ENCODE measurements at regions not wholly inside any gene's neighbourhood (a gene's known extent, or its start where the extent isn't known, plus 50 kb on each side); places are given as distances from the start of the nearest gene placed in this dataset.

DNA sequence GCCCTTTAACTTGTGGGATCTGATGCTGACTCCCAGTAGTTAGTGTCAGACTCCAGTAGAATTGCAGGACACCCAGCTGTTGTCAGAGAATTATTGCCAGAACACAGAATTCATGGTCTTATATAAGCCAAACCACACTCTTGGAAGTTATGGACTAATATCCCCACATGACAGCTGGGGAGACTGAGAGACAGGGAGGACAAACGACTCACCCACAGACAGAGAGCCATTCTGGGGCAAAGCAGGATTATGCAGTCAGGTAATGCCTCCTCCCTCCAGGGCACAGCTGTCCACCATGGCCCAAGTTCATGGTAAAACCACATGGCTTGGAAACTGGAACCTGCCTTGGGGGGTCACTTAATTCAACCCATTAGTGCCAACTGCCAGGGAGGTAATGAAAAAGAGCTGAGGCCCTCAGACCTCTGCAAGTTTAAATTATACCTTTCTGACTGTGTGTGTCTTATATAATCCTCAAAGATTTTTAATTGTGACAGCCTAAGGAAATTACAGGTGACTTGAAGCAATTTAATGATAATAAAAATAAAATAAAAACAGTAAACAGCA lies 299.5 kb downstream of the BUD13 start:
- no peak for DNase-seq (ENCODE audit: low spot score)

- DNase-seq (ENCODE audit: low spot score): no peak
These were observed 300.1 kb downstream of the BUD13 start for GRCh38 chr11:116472651-116473050.

DNA sequence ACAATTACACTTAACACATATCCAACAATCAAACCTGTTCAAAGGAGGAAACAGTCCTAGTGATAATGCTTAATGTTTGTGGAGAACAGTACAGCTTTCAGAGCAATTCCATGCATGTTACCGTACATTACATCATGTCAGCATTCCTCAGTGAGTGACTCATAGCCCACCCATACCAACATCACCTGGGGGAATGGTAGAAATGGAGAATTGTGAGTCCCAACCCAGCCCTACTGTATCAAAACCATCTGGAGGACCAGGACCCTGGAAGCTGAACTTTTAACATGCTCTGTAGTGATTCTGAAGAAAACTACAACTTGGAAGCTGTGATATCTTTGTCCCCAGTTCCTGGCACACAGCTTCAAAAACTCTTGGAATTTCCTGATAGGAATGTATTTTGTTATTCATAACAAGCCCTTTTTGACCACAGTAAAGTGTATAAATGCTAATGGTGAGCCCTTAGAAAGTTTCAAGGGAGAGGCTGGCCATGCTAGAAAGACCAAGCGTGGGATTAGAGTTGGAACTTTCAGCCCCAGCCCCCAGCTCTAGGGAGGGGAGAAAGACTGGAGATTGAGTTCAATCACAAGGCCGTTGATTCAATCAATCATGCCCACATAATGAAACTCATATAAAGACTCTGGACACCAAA lies 301.1 kb downstream of the BUD13 start:
- peak; percentile 63 for DNase-seq (ENCODE audit: low spot score)

- no peak for DNase-seq (ENCODE audit: low spot score)
These were observed 304.1 kb downstream of the BUD13 start for GRCh38 chr11:116468699-116469098.

DNA sequence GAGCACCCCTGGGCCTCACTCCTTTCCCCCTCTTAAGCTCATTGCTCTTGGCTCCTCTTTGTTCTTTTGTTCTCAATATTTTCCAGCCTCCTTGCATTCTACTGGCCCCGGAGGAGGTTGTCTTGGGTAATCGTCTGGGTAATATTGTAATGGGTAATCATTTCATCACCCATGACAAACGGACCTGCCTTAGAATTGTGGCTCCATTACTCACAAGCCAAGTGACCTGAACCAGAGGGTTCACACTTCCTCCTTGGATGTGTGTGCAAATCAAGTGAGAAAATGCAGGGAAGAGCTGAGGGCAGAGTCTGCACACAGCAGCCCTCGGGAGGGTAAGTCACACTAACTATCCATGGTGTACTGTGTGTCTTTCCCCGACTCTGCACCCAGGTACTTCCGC lies 305.0 kb downstream of the BUD13 start:
- DNase-seq (ENCODE audit: low spot score): no peak

GRCh38 chr11:116466801-116467200 lies 306.0 kb downstream of the BUD13 start:
- DNase-seq (ENCODE audit: low spot score): no peak

DNA sequence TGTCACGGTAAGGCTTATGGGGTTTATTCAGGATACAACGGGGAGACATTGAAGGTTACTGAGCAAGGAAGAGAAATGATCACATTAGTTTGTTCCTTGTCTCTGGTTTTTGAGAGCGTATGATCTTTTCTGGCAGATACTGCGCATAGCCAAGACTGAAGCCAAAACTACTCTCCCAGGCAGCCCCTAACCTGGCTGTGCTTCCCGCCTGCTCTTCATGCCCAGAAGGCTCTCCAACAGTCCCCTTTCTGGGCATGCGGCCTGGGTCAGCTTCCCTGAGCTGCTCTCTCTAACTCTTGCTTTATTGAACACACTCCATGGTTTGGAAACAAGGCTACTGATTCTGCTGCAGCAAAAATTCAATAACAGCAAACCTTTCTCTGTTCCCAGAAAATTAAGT lies 306.6 kb downstream of the BUD13 start:
- DNase-seq (ENCODE audit: low spot score): no peak

- no peak for DNase-seq (ENCODE audit: low spot score)
These were observed 307.7 kb downstream of the BUD13 start for GRCh38 chr11:116465056-116465455.

DNA sequence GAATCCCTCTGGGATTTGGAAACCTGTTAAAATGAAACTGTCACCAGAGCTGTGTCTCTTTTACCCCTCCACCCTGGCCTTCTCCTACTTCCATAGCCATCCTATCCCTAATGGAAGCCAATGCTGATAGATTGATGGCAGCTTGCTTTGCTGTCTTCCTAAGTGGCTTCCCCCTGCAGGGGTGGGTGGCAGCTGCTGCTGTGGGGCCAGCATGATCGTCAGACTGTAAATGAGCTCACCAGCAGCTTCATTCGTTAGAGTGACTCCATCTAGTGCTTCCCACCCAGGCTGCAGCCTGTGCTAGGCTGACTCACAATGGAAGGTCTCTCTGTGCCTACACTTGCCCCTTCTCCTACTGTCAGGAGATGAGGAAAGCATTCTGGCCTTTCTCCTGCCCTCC lies 311.0 kb downstream of the BUD13 start:
- no peak for DNase-seq (ENCODE audit: low spot score)

- peak; percentile 3 for DNase-seq (ENCODE audit: low spot score)
These were observed 312.4 kb downstream of the BUD13 start for GRCh38 chr11:116460156-116460920.

DNA sequence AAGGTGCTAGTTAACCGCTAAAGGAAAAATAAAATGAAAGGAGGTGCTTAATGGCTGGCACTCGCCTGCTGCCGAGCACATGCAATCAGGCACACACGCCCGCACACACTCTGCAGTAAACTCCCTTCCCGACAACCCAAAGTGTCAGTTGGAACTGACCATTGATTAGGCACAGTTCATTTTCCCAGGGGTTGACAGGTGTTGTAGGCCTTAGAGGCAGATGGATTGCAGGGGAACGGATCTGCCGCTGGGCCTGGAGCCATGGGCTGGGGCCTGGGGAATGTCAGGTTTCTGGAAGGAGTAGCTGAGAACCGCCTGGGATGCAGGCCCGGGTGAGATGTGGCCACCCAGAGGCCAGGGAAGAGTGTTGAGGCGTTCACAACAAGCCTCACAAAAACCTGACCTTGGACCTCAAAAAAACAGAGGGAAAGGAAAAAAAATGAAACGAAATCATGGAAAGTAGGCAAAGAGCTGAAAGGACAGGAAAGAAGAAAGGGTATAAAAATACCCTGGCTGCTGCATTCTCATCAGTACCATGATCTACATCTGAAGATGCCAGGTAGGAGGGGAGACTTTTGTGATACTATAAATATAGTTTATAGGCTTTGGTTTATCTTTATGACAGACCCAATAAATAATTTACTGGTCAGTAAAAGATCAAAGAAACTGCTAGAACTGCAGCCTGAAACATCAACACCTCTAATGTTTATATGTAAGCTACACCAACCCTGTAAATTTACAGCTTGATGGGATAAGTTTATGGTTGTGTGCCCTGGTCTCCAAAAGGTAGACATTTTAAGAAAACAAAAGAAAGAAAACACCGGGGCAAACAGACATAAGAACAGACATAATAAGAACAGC lies 313.4 kb downstream of the BUD13 start:
- DNase-seq (ENCODE audit: low spot score): peak; percentile 54

GRCh38 chr11:116458546-116458945 lies 314.2 kb downstream of the BUD13 start:
- DNase-seq (ENCODE audit: low spot score): no peak

- DNase-seq (ENCODE audit: low spot score): no peak
These were observed 315.3 kb downstream of the BUD13 start for GRCh38 chr11:116457336-116458007.

GRCh38 chr11:116454951-116455350 lies 317.8 kb downstream of the BUD13 start:
- no peak for DNase-seq (ENCODE audit: low spot score)

GRCh38 chr11:116454020-116454645 lies 318.7 kb downstream of the BUD13 start:
- peak; percentile 48 for DNase-seq (ENCODE audit: low spot score)

DNA sequence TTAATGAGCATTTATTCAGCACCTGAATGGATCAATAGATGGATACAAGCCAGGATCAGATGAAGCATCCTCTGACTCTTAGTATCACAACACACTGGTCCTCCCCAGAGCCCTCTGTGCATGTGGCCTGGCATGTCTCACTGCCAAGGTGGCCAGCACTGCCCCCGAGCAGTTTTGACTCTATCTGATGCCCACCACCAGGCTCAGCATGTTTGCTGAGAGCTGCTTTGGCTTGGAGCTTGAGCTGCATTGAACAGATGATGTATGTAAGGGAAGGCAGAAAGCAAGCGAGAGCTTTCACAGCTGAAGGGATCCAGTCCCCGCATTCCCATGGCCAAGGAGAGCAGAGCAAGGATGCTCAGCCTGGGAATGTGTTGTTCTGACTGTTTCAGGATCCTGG lies 320.3 kb downstream of the BUD13 start:
- DNase-seq (ENCODE audit: low spot score): no peak

DNA sequence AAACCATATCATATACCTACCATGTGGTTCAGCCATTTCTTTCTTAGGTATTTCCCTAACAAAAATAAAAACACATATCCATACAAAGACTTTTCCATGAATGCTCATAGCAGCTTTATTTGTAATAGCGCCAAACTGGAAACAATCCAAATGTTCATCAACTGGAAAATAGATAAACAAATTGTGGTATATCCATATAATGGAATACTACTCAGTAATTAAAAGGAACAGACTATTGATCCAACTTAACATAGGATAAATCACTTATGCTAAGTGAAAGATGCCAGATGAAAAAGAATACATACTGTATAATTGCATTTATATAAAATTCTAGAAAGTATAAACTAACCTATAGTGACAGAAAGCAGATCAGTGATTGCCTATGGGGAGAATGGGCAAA lies 323.3 kb downstream of the BUD13 start:
- no peak for DNase-seq (ENCODE audit: low spot score)

- DNase-seq (ENCODE audit: low spot score): peak; percentile 20
These were observed 326.5 kb downstream of the BUD13 start for GRCh38 chr11:116446048-116446941.

GRCh38 chr11:116445108-116446047 lies 327.4 kb downstream of the BUD13 start:
- DNase-seq (ENCODE audit: low spot score): no peak

Measured in LoVo (cell line).